ENCODE measurements at regions not wholly inside any gene's neighbourhood (a gene's known extent, or its start where the extent isn't known, plus 50 kb on each side); places are given as distances from the start of the nearest gene placed in this dataset.

DNA sequence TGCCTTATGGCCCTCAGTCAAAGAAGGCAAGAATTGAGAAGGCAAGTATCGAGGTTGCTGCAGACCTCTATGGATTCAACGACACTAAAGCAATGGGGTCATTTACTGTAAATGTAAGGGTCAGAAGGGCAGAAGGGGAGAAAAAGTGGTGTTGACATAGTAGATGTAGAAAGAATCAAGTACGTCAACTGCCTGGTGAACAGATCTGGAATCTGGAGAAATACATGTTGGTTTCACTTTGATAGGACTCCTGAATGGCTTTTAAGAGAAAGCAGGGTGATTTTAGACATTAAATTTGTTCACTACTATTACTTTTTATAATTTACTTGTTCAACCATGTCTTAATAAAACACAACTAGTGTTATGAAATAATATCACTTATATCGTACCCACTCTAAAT, 81.3 kb upstream of the FSTL5 start:
- no peak overlapping the region for H3K27ac ChIP-seq

DNA sequence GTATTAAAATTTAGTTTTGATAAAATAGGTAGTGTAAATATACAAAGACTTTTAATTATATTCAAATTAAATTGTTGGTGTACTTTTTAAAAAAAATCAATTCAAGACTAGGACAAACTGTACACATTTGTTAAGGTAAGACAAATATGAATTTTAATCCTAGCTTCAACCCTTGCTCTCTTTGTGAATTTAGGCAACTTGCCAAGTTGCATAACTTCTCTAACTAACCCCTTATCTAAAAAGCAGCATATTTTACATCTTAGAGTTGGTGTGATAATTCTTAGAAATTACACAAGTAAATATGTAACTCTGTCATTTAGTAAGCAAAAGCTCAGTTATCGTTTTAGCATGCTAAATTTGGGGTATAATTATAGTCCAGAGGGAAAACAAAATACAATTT, 78.1 kb upstream of the FSTL5 start:
- TF ChIP-seq, protein P1, sequence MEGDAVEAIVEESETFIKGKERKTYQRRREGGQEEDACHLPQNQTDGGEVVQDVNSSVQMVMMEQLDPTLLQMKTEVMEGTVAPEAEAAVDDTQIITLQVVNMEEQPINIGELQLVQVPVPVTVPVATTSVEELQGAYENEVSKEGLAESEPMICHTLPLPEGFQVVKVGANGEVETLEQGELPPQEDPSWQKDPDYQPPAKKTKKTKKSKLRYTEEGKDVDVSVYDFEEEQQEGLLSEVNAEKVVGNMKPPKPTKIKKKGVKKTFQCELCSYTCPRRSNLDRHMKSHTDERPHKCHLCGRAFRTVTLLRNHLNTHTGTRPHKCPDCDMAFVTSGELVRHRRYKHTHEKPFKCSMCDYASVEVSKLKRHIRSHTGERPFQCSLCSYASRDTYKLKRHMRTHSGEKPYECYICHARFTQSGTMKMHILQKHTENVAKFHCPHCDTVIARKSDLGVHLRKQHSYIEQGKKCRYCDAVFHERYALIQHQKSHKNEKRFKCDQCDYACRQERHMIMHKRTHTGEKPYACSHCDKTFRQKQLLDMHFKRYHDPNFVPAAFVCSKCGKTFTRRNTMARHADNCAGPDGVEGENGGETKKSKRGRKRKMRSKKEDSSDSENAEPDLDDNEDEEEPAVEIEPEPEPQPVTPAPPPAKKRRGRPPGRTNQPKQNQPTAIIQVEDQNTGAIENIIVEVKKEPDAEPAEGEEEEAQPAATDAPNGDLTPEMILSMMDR (conservative IDR thresholded peaks at IDR 0.05): no peak
- TF ChIP-seq ZFX (IDR thresholded peaks at IDR 0.05): no peak
- no peak overlapping the region for H3K27ac ChIP-seq

More for the DNA sequence above, 81.3 kb upstream of the FSTL5 start:
- TF ChIP-seq ZFX (IDR thresholded peaks at IDR 0.05): no peak

DNA sequence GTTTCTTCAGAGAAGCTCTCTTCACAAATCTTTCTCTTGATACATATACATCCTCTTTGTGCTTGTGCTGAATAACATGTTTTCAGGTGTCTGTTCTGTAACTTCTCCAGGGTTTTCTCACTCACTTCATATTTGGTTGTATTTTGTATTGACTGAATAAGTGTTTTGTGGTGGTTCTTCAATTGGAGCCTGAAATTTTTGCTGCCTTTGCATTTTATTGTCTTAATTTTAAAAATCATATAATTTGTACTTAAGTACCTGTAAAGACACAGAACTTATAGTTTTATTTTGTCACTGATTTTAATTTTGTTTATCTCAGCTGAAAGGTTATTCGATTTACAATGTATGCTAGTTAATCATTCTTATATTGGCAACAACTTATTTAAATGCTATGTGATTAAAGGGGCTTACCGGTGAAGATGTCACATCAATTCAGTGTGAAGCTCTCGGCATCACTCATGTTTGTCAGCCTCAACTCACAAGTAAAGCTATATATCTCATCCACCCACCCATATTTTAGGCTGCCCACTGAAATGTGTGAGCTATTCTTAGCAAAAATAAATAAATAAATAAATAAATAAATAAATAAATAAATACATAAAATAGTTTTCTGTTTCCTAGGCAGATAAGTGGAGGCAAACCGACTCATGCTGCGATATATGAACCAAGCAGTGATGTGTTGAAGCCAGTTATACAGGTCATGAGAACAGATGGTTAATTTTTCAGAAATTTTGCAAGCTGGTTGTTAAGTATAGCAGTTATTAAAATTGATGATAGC, 76.4 kb upstream of the FSTL5 start:
- TF ChIP-seq, protein P1 (conservative IDR thresholded peaks at IDR 0.05): no peak
- no peak overlapping the region for H3K27ac ChIP-seq

DNA sequence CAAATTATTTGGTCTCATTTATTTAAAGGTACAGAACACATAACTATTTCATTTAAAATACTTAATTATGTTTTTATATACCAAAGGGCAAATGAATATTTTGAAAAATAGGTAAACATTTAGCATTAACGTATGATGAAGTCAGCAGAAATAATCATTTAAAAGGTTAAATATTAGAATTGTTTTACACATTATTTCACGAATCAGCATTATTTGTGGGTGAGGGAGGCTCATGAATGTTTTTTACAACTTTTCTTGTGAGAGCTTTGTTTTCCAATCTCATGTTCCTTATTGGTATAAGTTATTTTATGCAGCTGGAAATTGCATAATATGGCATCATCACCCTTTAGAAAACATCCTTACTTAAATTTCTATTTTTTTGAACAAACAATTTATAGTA, 73.9 kb upstream of the FSTL5 start:
- no peak overlapping the region for H3K27ac ChIP-seq
- TF ChIP-seq ZFX (IDR thresholded peaks at IDR 0.05): no peak
- TF ChIP-seq, protein P1 (conservative IDR thresholded peaks at IDR 0.05): no peak

DNA sequence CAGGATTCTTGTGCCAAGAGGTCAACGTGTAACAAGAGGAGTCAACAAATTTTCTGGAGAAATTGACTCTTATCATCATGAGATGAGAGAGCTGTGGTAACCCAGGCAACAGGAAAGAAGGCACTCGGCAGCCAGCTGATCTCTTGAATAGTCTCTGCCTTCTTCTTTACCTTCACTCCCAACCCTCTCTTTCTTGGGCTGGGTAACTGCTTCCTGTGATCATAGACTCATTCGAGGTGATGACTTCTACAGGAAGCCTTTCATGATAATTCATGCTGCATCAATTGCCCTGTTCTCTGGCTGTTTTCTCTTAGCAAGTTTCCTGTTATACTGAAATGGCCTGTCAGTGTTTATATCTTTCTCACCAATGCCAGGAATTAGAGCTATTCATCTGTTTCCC, 70.8 kb upstream of the FSTL5 start:
- H3K27ac ChIP-seq: no peak overlapping the region
- no peak for TF ChIP-seq ZFX (IDR thresholded peaks at IDR 0.05)
- TF ChIP-seq, protein P1 (conservative IDR thresholded peaks at IDR 0.05): no peak

DNA sequence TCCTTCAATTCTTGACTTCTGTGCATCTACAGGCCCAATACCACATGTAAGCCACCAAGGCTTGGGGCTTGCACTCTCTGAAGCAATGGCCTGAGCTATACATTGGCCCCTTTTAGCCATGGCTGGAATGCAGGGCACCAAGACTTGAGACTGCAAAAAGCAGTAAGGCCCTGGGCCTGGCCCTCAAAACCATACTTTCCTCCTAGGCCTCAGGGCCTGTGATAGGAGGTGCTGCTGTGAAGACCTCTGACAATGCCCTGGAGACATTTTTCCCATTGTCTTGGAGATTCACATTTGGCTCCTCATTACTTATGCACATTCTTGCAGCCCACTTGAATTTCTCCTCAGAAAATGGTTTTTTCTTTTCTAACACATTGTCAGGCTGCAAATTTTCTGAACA, 68.5 kb upstream of the FSTL5 start:
- no peak for TF ChIP-seq ZFX (IDR thresholded peaks at IDR 0.05)
- TF ChIP-seq, protein P1 (conservative IDR thresholded peaks at IDR 0.05): no peak
- no peak overlapping the region for H3K27ac ChIP-seq

DNA sequence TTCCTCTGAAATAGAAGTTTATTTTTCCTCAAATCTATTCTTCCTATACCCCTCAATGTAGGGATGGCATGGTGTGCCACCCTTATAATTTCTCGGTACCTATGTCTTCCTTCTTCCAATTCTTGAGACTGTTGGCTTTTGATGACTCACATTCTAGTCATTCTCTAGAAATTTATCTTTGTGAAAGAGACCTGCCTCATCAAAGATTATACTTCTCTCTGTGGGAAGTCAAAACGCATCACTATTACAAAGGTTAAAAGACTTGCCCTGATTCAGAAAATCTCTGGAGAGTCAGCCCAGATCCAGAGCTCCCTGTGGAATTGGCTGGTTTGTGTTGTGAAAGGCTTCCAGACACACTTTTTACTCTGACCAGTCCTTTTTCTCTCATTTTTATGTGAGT, 65.9 kb upstream of the FSTL5 start:
- no peak overlapping the region for H3K27ac ChIP-seq
- TF ChIP-seq ZFX (IDR thresholded peaks at IDR 0.05): no peak
- TF ChIP-seq, protein P1 (conservative IDR thresholded peaks at IDR 0.05): no peak

DNA sequence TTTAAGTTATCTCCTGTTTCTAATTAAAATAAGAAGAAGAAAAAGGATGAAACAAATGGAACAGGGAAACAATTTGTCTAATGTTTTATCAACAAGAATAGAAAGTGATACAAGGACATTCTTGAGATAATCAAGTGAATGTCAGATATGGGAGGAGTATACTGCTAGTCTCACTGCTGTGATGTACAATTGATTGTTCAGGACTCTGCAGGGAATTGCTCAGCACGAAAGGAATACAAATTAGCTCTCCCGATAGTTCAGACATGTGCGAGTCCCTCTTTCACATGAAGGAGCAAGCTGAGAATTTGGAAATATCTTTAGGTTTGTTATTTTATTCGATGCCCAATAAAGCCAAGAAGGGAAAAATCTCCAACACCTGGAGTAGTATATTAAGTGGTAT, 57.3 kb upstream of the FSTL5 start:
- no peak overlapping the region for H3K27ac ChIP-seq
- TF ChIP-seq, protein P1 (conservative IDR thresholded peaks at IDR 0.05): no peak
- no peak for TF ChIP-seq ZFX (IDR thresholded peaks at IDR 0.05)
